PC-9 (cell line): ENCODE measurements at regions not wholly inside any gene's neighbourhood (a gene's known extent, or its start where the extent isn't known, plus 50 kb on each side); places are given as distances from the start of the nearest gene placed in this dataset.

Experiments
- CTCF ChIP-seq: fragments of 200-600 bp; sonication (generic); conservative IDR thresholded peaks from 2 replicates; pipeline ENCODE4 v1.6.1; 2017; ENCODE audit warnings: mixed run types, antibody characterized with exemption, mild to moderate bottlenecking, moderate library complexity
- EZH2 ChIP-seq: fragments of 200-600 bp; sonication (generic); IDR thresholded peaks from 2 replicates; pipeline ENCODE4 v1.8.0; 2017; ENCODE audit warnings: antibody characterized with exemption, low read depth

DNA sequence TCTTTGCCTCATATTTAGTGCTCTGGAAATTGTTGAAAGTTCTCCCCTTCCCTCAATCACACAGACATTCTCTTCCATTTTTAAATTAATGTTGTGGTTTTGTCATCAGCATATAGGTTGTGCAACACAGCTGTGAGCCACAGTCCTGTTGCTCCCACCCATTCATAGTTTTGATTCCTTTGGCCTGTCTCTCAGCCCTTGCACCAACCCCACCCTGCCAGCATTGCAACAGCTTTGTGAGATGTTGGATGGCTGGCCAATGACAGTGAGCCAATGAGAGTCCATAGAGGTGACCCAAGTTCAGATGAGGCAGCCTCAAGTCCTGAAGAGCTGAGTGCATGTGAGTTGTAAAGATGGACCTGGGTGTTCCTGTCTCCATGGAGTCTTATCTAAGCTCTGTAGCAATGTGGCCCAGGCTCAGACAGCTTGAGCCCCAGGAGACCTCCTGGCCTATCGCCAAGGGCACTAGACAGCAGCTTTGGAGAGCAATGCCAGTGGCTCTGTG is 775.5 kb downstream of the RNF144A start:
- TF ChIP-seq CTCF = no peak
- TF ChIP-seq EZH2 = no peak
